ENCODE measurements at regions not wholly inside any gene's neighbourhood (a gene's known extent, or its start where the extent isn't known, plus 50 kb on each side); places are given as distances from the start of the nearest gene placed in this dataset.

GRCh38 chr15:93139436-93139835 is 50.4 kb upstream of the RGMA start:
- Mint-ChIP-seq H3K4me1 (peaks cover 18% of the 10 kb centered on the region), H3K27me3 (ENCODE audit: low read depth) (peaks cover 63% of the 10 kb centered on the region), H3K36me3 (no peaks in the 10 kb centered on the region), H3K4me3 (no peak overlapping the region), H3K9me3 (no peaks in the 10 kb centered on the region), H3K27ac (no peak overlapping the region)
- TF ChIP-seq ARID4B (CRISPR knock-in tag; IDR thresholded peaks at IDR 0.05; ENCODE audit: borderline replicate concordance) (no peak), FOXJ3 (CRISPR knock-in tag; IDR thresholded peaks at IDR 0.05; ENCODE audit: borderline replicate concordance) (no peak), JAZF1 (CRISPR knock-in tag; IDR thresholded peaks at IDR 0.05) (no peak), ZNF532 (CRISPR knock-in tag; IDR thresholded peaks at IDR 0.05; ENCODE audit: borderline replicate concordance) (no peak), ZNF281 (CRISPR knock-in tag; IDR thresholded peaks at IDR 0.05) (no peak), RORB (CRISPR knock-in tag; IDR thresholded peaks at IDR 0.05) (no peak), CBFB (CRISPR knock-in tag; IDR thresholded peaks at IDR 0.05; ENCODE audit: low read depth) (no peak), PRDM15 (CRISPR knock-in tag; IDR thresholded peaks at IDR 0.05) (no peak)
- ChIA-PET CTCF (no interaction called here), POLR2A (no interaction called here)
- no peak for ATAC-seq
- no peak for DNase-seq (ENCODE audit: low spot score)

- peaks cover 67% of the 10 kb centered on the region for H3K27me3 Mint-ChIP-seq (ENCODE audit: low read depth)
- TF ChIP-seq KAT7 (CRISPR knock-in tag; IDR thresholded peaks at IDR 0.05; ENCODE audit: borderline replicate concordance) (no peak), ZNF121 (CRISPR knock-in tag; IDR thresholded peaks at IDR 0.05) (no peak), MLX (CRISPR knock-in tag; IDR thresholded peaks at IDR 0.05) (no peak), TCF7 (CRISPR knock-in tag; IDR thresholded peaks at IDR 0.05; ENCODE audit: low read depth) (no peak), ZNF396 (CRISPR knock-in tag; IDR thresholded peaks at IDR 0.05; ENCODE audit: borderline replicate concordance) (no peak), SOX15 (CRISPR knock-in tag; IDR thresholded peaks at IDR 0.05) (no peak), FOXK1 (CRISPR knock-in tag; IDR thresholded peaks at IDR 0.05) (no peak), FOXP4 (CRISPR knock-in tag; IDR thresholded peaks at IDR 0.05) (no peak)
Observed at GRCh38 chr15:93138681-93139250, 49.8 kb upstream of the RGMA start.

More at GRCh38 chr15:93138681-93139250, 49.8 kb upstream of the RGMA start:
- ChIA-PET POLR2A (no interaction called here), CTCF (interaction anchor here (1.1 kb wide), 1 partner anchor 51 kb away, joined by 3 read pairs; no protein-coding TSS in a partner anchor)
- no peak for ATAC-seq
- no peak overlapping the region for H3K27ac Mint-ChIP-seq
- no peak overlapping the region for H3K4me3 Mint-ChIP-seq
- H3K4me1 Mint-ChIP-seq: peaks cover 18% of the 10 kb centered on the region
- no peaks in the 10 kb centered on the region for H3K9me3 Mint-ChIP-seq
- H3K36me3 Mint-ChIP-seq: no peaks in the 10 kb centered on the region
- DNase-seq (ENCODE audit: low spot score): no peak
